ENCODE measurements at regions not wholly inside any gene's neighbourhood (a gene's known extent, or its start where the extent isn't known, plus 50 kb on each side); places are given as distances from the start of the nearest gene placed in this dataset.

DNA sequence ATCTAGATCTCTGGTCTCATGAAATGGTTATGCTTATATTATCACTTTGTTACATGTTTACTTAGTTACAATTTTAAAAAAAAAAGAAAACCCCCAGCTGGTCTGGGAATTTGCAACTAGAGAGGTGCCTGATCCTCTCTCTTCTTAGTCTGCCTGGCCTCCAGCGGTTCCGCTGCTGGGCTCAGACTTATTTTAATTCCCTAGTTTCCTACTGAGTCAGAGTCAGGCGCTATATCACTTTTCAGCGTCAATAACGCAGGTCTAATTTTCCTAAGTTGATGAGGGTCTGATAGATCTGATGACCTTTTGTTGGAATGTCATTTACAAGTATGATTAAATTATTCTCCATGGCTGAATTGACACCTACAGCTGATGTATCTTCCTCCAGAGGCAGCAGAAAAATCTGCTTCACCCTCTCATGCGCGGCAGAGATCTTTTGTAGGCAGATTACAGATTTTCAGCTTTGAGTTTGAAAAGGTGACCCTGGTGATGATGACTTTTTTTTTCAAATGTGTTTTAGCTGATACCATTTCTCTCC is 391.0 kb downstream of the CBLN4 start:
- TF ChIP-seq, protein P1, sequence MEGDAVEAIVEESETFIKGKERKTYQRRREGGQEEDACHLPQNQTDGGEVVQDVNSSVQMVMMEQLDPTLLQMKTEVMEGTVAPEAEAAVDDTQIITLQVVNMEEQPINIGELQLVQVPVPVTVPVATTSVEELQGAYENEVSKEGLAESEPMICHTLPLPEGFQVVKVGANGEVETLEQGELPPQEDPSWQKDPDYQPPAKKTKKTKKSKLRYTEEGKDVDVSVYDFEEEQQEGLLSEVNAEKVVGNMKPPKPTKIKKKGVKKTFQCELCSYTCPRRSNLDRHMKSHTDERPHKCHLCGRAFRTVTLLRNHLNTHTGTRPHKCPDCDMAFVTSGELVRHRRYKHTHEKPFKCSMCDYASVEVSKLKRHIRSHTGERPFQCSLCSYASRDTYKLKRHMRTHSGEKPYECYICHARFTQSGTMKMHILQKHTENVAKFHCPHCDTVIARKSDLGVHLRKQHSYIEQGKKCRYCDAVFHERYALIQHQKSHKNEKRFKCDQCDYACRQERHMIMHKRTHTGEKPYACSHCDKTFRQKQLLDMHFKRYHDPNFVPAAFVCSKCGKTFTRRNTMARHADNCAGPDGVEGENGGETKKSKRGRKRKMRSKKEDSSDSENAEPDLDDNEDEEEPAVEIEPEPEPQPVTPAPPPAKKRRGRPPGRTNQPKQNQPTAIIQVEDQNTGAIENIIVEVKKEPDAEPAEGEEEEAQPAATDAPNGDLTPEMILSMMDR (IDR thresholded peaks at IDR 0.05; ENCODE audit: poor library complexity): no peak
- TF ChIP-seq EZH2phosphoT487 (IDR thresholded peaks at IDR 0.05; ENCODE audit: low read depth, severe bottlenecking, unreplicated experiment) (no peak), EZH2 (IDR thresholded peaks at IDR 0.05; ENCODE audit: borderline replicate concordance) (no peak)
